ENCODE measurements at regions not wholly inside any gene's neighbourhood (a gene's known extent, or its start where the extent isn't known, plus 50 kb on each side); places are given as distances from the start of the nearest gene placed in this dataset.
A peak's percentile ranks its signal among the peaks of the same experiment; 100 is the strongest.

DNA sequence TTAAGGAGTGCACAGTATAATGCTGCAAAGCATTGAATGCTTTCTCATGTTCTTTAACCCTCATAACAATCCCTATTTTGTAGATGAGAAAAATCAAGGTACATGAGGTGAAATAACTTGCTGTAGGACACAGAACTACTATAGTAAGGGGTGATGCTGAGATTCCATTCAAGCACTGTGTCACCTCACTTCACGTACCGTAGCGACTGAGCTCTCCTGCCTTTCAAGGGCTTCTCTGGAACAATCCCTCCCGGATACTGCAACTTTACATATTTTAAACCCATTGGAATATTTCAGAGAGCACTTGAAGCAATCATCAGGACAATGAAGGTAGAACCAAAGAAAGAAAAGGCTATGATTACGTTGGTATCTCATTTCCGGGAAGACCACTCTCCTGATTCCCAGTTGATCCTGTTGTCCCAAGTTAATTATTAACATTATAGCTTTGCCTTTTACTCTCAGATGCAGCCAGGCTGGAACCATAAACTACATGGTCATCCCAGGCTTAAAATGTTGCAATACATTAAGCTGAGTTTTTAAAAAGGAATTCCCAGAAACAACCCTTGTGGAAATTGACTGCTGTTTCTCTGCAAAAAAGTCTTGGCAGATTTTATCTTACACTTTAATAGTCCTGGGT is 252.2 kb upstream of the IGF1R start:
- Histone ChIP-seq H3K9ac (no peak overlapping the region), H3K4me1 (no peaks in the 10 kb centered on the region), H3K9me3 (no peaks in the 10 kb centered on the region), H3K36me3 (no peaks in the 10 kb centered on the region), H3K4me2 (no peak overlapping the region), H4K20me1 (no peaks in the 10 kb centered on the region), H3K4me3 (no peak overlapping the region), H3K27ac (no peak overlapping the region), H3K27me3 (no peaks in the 10 kb centered on the region)
- TF ChIP-seq Cebpa-rat (IDR thresholded peaks at IDR 0.05): no peak

GRCh38 chr15:98397419-98397818 is 250.9 kb upstream of the IGF1R start:
- no peak overlapping the region for H3K27ac ChIP-seq
- no peak overlapping the region for H3K9ac ChIP-seq
- H3K27me3 ChIP-seq: no peaks in the 10 kb centered on the region
- H3K4me3 ChIP-seq: no peak overlapping the region
- TF ChIP-seq Cebpa-rat (IDR thresholded peaks at IDR 0.05): no peak
- H3K9me3 ChIP-seq: no peaks in the 10 kb centered on the region
- no peaks in the 10 kb centered on the region for H3K4me1 ChIP-seq
- H3K36me3 ChIP-seq: no peaks in the 10 kb centered on the region
- no peaks in the 10 kb centered on the region for H4K20me1 ChIP-seq
- no peak overlapping the region for H3K4me2 ChIP-seq

- TF ChIP-seq Cebpa-rat (IDR thresholded peaks at IDR 0.05): no peak
These were observed 250.3 kb upstream of the IGF1R start for GRCh38 chr15:98398056-98398455.

GRCh38 chr15:98398886-98399285 is 249.5 kb upstream of the IGF1R start:
- H4K20me1 ChIP-seq: no peaks in the 10 kb centered on the region
- TF ChIP-seq Cebpa-rat (IDR thresholded peaks at IDR 0.05): no peak

More at GRCh38 chr15:98398056-98398455, 250.3 kb upstream of the IGF1R start:
- Histone ChIP-seq H3K4me3 (no peak overlapping the region), H3K4me1 (no peaks in the 10 kb centered on the region), H3K4me2 (no peak overlapping the region), H3K27me3 (no peaks in the 10 kb centered on the region), H3K9ac (no peak overlapping the region), H3K36me3 (no peaks in the 10 kb centered on the region), H4K20me1 (no peaks in the 10 kb centered on the region), H3K27ac (no peak overlapping the region), H3K9me3 (no peaks in the 10 kb centered on the region)

DNA sequence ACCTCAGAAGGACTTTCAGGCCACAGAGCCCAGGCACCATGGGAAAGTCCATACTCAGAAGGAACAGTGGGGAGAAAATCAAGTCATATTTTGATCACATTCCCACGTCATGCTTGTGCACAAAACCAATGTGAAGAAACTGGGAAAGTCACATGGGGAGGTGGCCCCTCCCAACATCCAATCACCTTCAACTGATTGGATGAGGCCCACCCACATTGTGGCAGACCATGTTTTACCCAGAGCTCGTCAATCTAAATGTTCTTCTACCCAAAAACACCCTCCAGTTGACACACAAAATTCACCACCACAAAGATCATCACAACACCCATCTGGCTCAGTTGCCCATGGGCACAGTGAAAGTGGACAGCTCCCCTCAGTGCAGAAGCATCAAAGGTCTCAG is 248.2 kb upstream of the IGF1R start:
- Histone ChIP-seq H3K36me3 (no peaks in the 10 kb centered on the region), H3K9ac (no peak overlapping the region), H3K27ac (no peak overlapping the region), H3K9me3 (no peaks in the 10 kb centered on the region), H3K27me3 (no peaks in the 10 kb centered on the region), H3K4me3 (no peak overlapping the region), H4K20me1 (no peaks in the 10 kb centered on the region), H3K4me2 (no peak overlapping the region), H3K4me1 (no peaks in the 10 kb centered on the region)
- no peak for TF ChIP-seq Cebpa-rat (IDR thresholded peaks at IDR 0.05)

More at GRCh38 chr15:98398886-98399285, 249.5 kb upstream of the IGF1R start:
- no peaks in the 10 kb centered on the region for H3K9me3 ChIP-seq
- H3K27me3 ChIP-seq: no peaks in the 10 kb centered on the region
- H3K9ac ChIP-seq: no peak overlapping the region
- H3K4me2 ChIP-seq: no peak overlapping the region
- no peak overlapping the region for H3K27ac ChIP-seq
- H3K4me1 ChIP-seq: no peaks in the 10 kb centered on the region
- no peaks in the 10 kb centered on the region for H3K36me3 ChIP-seq
- no peak overlapping the region for H3K4me3 ChIP-seq

DNA sequence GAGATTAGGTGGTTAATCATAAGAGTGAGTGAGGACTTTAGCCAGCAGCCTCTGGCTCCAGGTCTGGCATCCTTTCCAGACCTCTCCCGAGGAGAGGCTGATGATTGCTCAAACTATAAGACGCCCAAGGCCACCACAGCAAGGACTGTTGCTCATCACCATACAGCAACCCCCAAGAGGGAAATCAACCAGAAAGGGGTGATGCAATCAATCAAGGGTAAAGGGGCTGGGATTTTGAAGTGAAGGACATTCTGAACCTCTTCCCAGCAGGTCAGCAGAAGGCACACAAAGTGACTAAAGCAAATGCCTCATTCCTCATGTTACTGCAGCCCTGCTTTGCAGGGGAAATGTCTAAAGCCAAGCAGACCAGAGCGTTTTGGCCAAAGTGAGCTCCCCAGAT is 247.3 kb upstream of the IGF1R start:
- Histone ChIP-seq H3K4me3 (no peak overlapping the region), H3K9me3 (no peaks in the 10 kb centered on the region), H4K20me1 (no peaks in the 10 kb centered on the region), H3K4me2 (no peak overlapping the region), H3K27me3 (no peaks in the 10 kb centered on the region), H3K9ac (no peak overlapping the region), H3K4me1 (no peaks in the 10 kb centered on the region), H3K36me3 (no peaks in the 10 kb centered on the region), H3K27ac (no peak overlapping the region)
- 0 out of 2 replicates have a peak, but pooled peaks have one; percentile 50 for TF ChIP-seq Cebpa-rat (IDR thresholded peaks at IDR 0.05)

- TF ChIP-seq Cebpa-rat (IDR thresholded peaks at IDR 0.05): no peak
- H3K27ac ChIP-seq: no peak overlapping the region
- no peaks in the 10 kb centered on the region for H3K9me3 ChIP-seq
- no peaks in the 10 kb centered on the region for H3K4me1 ChIP-seq
- H3K4me2 ChIP-seq: no peak overlapping the region
- no peaks in the 10 kb centered on the region for H3K36me3 ChIP-seq
- no peak overlapping the region for H3K9ac ChIP-seq
- no peak overlapping the region for H3K4me3 ChIP-seq
- no peaks in the 10 kb centered on the region for H4K20me1 ChIP-seq
- no peaks in the 10 kb centered on the region for H3K27me3 ChIP-seq
These were observed 245.9 kb upstream of the IGF1R start for GRCh38 chr15:98402486-98402885.

DNA sequence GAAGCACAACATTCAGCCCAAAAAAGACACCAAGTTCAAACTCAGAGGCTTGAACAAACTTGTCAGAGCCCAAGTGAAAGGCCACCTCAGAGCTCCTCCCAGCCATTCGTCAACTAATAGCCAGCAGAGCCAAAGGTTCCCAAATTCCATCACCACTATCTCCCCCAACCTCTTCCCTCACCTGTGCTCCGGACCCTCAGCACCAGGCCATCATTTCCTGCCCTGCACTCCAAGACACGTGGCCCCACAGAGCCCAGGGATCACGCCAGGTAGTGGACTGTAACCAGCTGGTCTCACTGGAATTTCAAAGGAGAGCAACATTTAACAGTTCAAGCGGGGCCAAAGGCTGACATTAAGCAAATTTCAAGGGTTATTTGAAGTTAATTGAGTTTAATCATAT is 245.2 kb upstream of the IGF1R start:
- no peak overlapping the region for H3K4me3 ChIP-seq
- H3K9me3 ChIP-seq: no peaks in the 10 kb centered on the region
- no peaks in the 10 kb centered on the region for H3K27me3 ChIP-seq
- H3K36me3 ChIP-seq: no peaks in the 10 kb centered on the region
- no peaks in the 10 kb centered on the region for H4K20me1 ChIP-seq
- no peak overlapping the region for H3K27ac ChIP-seq
- no peak overlapping the region for H3K9ac ChIP-seq
- no peak overlapping the region for H3K4me2 ChIP-seq
- no peak for TF ChIP-seq Cebpa-rat (IDR thresholded peaks at IDR 0.05)
- H3K4me1 ChIP-seq: no peaks in the 10 kb centered on the region

- Histone ChIP-seq H3K4me3 (no peak overlapping the region), H3K4me1 (no peaks in the 10 kb centered on the region), H4K20me1 (no peaks in the 10 kb centered on the region), H3K27ac (no peak overlapping the region), H3K36me3 (no peaks in the 10 kb centered on the region), H3K4me2 (no peak overlapping the region), H3K27me3 (no peaks in the 10 kb centered on the region), H3K9ac (no peak overlapping the region), H3K9me3 (no peaks in the 10 kb centered on the region)
- TF ChIP-seq Cebpa-rat (IDR thresholded peaks at IDR 0.05): no peak
These were observed 244.8 kb upstream of the IGF1R start for GRCh38 chr15:98403569-98403968.

DNA sequence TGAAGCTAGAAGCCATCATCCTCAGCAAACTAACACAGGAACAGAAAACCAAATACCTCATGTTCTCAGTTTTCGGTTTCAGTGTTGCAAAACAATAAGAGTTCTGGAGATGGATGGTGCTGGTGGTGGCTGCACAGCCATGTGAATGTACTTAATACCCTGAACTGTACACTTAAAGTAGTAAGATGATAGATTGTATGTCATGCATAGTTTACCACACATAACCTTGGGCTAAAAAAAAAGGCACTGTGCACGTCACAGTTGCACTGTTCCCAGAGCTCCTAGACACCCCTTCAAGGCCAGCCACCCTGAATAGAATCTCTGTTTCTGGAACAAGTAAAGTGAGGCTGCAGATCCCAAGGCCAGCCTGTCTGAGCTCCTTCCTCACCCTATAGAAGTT is 243.3 kb upstream of the IGF1R start:
- no peak overlapping the region for H3K27ac ChIP-seq
- no peak overlapping the region for H3K4me2 ChIP-seq
- no peaks in the 10 kb centered on the region for H3K27me3 ChIP-seq
- no peaks in the 10 kb centered on the region for H3K4me1 ChIP-seq
- no peaks in the 10 kb centered on the region for H4K20me1 ChIP-seq
- H3K36me3 ChIP-seq: no peaks in the 10 kb centered on the region
- H3K9me3 ChIP-seq: no peaks in the 10 kb centered on the region
- TF ChIP-seq Cebpa-rat (IDR thresholded peaks at IDR 0.05): no peak
- no peak overlapping the region for H3K4me3 ChIP-seq
- no peak overlapping the region for H3K9ac ChIP-seq

GRCh38 chr15:98408231-98408630 is 240.1 kb upstream of the IGF1R start:
- H3K9me3 ChIP-seq: no peaks in the 10 kb centered on the region
- no peaks in the 10 kb centered on the region for H3K27me3 ChIP-seq
- no peaks in the 10 kb centered on the region for H3K4me1 ChIP-seq
- H3K36me3 ChIP-seq: no peaks in the 10 kb centered on the region
- H3K9ac ChIP-seq: no peak overlapping the region
- no peak overlapping the region for H3K4me3 ChIP-seq
- no peak overlapping the region for H3K4me2 ChIP-seq
- TF ChIP-seq Cebpa-rat (IDR thresholded peaks at IDR 0.05): no peak
- no peak overlapping the region for H3K27ac ChIP-seq
- no peaks in the 10 kb centered on the region for H4K20me1 ChIP-seq

All from BLaER1 (cell line).